GM18511 (cell line): ENCODE measurements at regions not wholly inside any gene's neighbourhood (a gene's known extent, or its start where the extent isn't known, plus 50 kb on each side); places are given as distances from the start of the nearest gene placed in this dataset.
"Not testable (repeated sequence)": the region's sequence is repeated elsewhere in the genome, so short reads cannot be mapped to it uniquely, and the experiment has no call there.

Source experiments
- ATAC-seq: cut with Tn5 transposase; IDR thresholded peaks from one replicate; pipeline ENCODE4 v1.9.1; 2021; ENCODE audit warnings: mild to moderate bottlenecking, moderate library complexity; ENCODE audit not compliant: unreplicated experiment

- not testable (repeated sequence) for ATAC-seq
Observed at GRCh38 chr17:21470422-21470821, 94.3 kb downstream of the KCNJ12 start.

- ATAC-seq, result no peak
Observed at GRCh38 chr17:21470861-21471260, 94.7 kb downstream of the KCNJ12 start.

- ATAC-seq, result no peak
Observed at GRCh38 chr17:21474815-21475214, 98.7 kb downstream of the KCNJ12 start.

- ATAC-seq, result no peak
Observed at GRCh38 chr17:21475571-21475970, 99.4 kb downstream of the KCNJ12 start.

GRCh38 chr17:21476867-21477266 is 100.7 kb downstream of the KCNJ12 start:
- no peak for ATAC-seq

GRCh38 chr17:21482189-21482865 is 106.2 kb downstream of the KCNJ12 start:
- no peak for ATAC-seq

GRCh38 chr17:21488043-21488442 is 111.9 kb downstream of the KCNJ12 start:
- ATAC-seq, result not testable (repeated sequence)

- no peak for ATAC-seq
Observed at GRCh38 chr17:21493993-21494392, 117.8 kb downstream of the KCNJ12 start.

- no peak for ATAC-seq
Observed at GRCh38 chr17:21495281-21495680, 119.1 kb downstream of the KCNJ12 start.

GRCh38 chr17:21500064-21500463 is 123.9 kb downstream of the KCNJ12 start:
- ATAC-seq, result no peak

GRCh38 chr17:21501927-21502700 is 126.0 kb downstream of the KCNJ12 start:
- not testable (repeated sequence) for ATAC-seq

- no peak for ATAC-seq
Observed at GRCh38 chr17:21505819-21506815, 130.0 kb downstream of the KCNJ12 start.

GRCh38 chr17:21507806-21508205 is 131.6 kb downstream of the KCNJ12 start:
- ATAC-seq, result not testable (repeated sequence)

GRCh38 chr17:21508211-21508610 is 132.1 kb downstream of the KCNJ12 start:
- no peak for ATAC-seq

GRCh38 chr17:21509356-21509755 is 133.2 kb downstream of the KCNJ12 start:
- ATAC-seq, result not testable (repeated sequence)

- ATAC-seq, result no peak
Observed at GRCh38 chr17:21510686-21511362, 134.7 kb downstream of the KCNJ12 start.

- ATAC-seq, result peak; percentile 71
Observed at GRCh38 chr17:21511363-21512195, 135.4 kb downstream of the KCNJ12 start.

- peak; percentile 35 for ATAC-seq
Observed at GRCh38 chr17:21512307-21513011, 136.3 kb downstream of the KCNJ12 start.

GRCh38 chr17:21513012-21513570 is 136.9 kb downstream of the KCNJ12 start:
- ATAC-seq, result peak; percentile 77
